Dermis blood vessel endothelial cell (primary cell): ENCODE measurements at regions not wholly inside any gene's neighbourhood (a gene's known extent, or its start where the extent isn't known, plus 50 kb on each side); places are given as distances from the start of the nearest gene placed in this dataset.
"Not testable (repeated sequence)": the region's sequence is repeated elsewhere in the genome, so short reads cannot be mapped to it uniquely, and the experiment has no call there.

ENCODE experiments used
- DNase-seq: peaks from one replicate; pipeline ENCODE4 v3.0.0; 2010

- no peak for DNase-seq
Observed at GRCh38 chr3:103195216-103195615, 760.4 kb downstream of the ZPLD1 start.

- DNase-seq: no peak
Observed at GRCh38 chr3:103203441-103203840, 768.6 kb downstream of the ZPLD1 start.

- no peak for DNase-seq
Observed at GRCh38 chr3:103210583-103210982, 775.8 kb downstream of the ZPLD1 start.

GRCh38 chr3:103218146-103218545 lies 783.3 kb downstream of the ZPLD1 start:
- no peak for DNase-seq

- no peak for DNase-seq
Observed at GRCh38 chr3:103218793-103219192, 784.0 kb downstream of the ZPLD1 start.

- no peak for DNase-seq
Observed at GRCh38 chr3:103227651-103228050, 792.8 kb downstream of the ZPLD1 start.

GRCh38 chr3:103247459-103247858 lies 812.6 kb downstream of the ZPLD1 start:
- DNase-seq: no peak

GRCh38 chr3:103254827-103255226 lies 820.0 kb downstream of the ZPLD1 start:
- DNase-seq: not testable (repeated sequence)

GRCh38 chr3:103269287-103269686 lies 834.5 kb downstream of the ZPLD1 start:
- DNase-seq: no peak

GRCh38 chr3:103271575-103271974 lies 836.8 kb downstream of the ZPLD1 start:
- no peak for DNase-seq

GRCh38 chr3:103295974-103296570 lies 861.3 kb downstream of the ZPLD1 start:
- DNase-seq: no peak

- DNase-seq: not testable (repeated sequence)
Observed at GRCh38 chr3:103297502-103297901, 862.7 kb downstream of the ZPLD1 start.

- DNase-seq: no peak
Observed at GRCh38 chr3:103306104-103306503, 871.3 kb downstream of the ZPLD1 start.

- no peak for DNase-seq
Observed at GRCh38 chr3:103308921-103309320, 874.1 kb downstream of the ZPLD1 start.

GRCh38 chr3:103319912-103320311 lies 885.1 kb downstream of the ZPLD1 start:
- no peak for DNase-seq

GRCh38 chr3:103337179-103337845 lies 902.5 kb downstream of the ZPLD1 start:
- no peak for DNase-seq

GRCh38 chr3:103341078-103341606 lies 906.3 kb downstream of the ZPLD1 start:
- no peak for DNase-seq

- DNase-seq: no peak
Observed at GRCh38 chr3:103342205-103342731, 907.5 kb downstream of the ZPLD1 start.

- no peak for DNase-seq
Observed at GRCh38 chr3:103349760-103350159, 914.9 kb downstream of the ZPLD1 start.

- DNase-seq: no peak
Observed at GRCh38 chr3:103365467-103365866, 930.7 kb downstream of the ZPLD1 start.

GRCh38 chr3:103367481-103367880 lies 932.7 kb downstream of the ZPLD1 start:
- DNase-seq: no peak

GRCh38 chr3:103371411-103371810 lies 936.6 kb downstream of the ZPLD1 start:
- DNase-seq: no peak

- DNase-seq: no peak
Observed at GRCh38 chr3:103372031-103372430, 937.2 kb downstream of the ZPLD1 start.

GRCh38 chr3:103380391-103380790 lies 945.6 kb downstream of the ZPLD1 start:
- no peak for DNase-seq
